ENCODE measurements at regions not wholly inside any gene's neighbourhood (a gene's known extent, or its start where the extent isn't known, plus 50 kb on each side); places are given as distances from the start of the nearest gene placed in this dataset.

DNA sequence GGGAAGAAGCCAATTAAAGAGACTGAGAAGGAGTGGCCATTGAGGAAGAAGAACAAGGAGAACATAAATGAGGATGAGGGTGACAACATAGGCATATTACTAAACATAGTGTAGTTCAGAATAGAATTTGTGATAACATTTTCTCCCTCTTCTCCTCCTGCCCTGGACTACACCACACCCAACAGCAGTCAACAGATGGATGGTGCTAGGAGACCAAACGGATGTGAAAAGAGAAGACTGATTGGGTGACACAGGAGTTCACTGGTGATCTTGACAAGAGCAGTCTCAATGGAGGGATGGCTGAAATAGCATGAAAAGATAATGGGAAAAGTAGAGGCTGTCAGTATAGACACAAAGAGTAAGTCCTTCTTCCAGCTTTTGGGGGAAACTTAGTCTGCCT, 226.5 kb upstream of the FGF13 start:
- Mint-ChIP-seq H3K27ac (no peak overlapping the region), H3K36me3 (ENCODE audit: low read depth) (no peaks in the 10 kb centered on the region), H3K4me1 (no peaks in the 10 kb centered on the region), H3K27me3 (ENCODE audit: low read depth, poor library complexity) (peaks cover 10% of the 10 kb centered on the region), H3K4me3 (no peak overlapping the region), H3K9me3 (peaks cover 21% of the 10 kb centered on the region)
- TF ChIP-seq, protein P1, sequence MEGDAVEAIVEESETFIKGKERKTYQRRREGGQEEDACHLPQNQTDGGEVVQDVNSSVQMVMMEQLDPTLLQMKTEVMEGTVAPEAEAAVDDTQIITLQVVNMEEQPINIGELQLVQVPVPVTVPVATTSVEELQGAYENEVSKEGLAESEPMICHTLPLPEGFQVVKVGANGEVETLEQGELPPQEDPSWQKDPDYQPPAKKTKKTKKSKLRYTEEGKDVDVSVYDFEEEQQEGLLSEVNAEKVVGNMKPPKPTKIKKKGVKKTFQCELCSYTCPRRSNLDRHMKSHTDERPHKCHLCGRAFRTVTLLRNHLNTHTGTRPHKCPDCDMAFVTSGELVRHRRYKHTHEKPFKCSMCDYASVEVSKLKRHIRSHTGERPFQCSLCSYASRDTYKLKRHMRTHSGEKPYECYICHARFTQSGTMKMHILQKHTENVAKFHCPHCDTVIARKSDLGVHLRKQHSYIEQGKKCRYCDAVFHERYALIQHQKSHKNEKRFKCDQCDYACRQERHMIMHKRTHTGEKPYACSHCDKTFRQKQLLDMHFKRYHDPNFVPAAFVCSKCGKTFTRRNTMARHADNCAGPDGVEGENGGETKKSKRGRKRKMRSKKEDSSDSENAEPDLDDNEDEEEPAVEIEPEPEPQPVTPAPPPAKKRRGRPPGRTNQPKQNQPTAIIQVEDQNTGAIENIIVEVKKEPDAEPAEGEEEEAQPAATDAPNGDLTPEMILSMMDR (IDR thresholded peaks at IDR 0.05), result no peak
- DNase-seq, result no peak

DNA sequence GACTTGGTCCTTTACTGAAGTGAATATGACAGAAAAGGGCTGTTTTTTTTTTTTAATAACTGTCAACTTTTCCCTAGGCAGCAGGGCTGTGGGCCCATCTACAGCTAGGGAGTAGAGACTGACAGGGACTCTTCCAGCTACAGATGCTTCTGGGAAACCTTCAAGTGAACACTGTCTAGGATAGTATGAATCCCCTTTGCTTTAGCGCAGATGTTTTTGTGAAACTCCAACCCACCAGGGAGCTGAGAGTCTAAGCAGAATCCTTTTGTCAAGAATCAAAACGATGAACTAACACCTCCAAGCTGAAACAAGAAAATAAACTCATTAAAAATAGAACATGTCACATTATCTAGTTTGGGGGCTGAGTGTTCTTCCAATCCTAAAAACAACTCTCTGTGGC, 219.7 kb upstream of the FGF13 start:
- H3K27ac Mint-ChIP-seq, result no peak overlapping the region
- H3K4me1 Mint-ChIP-seq, result no peaks in the 10 kb centered on the region
- no peaks in the 10 kb centered on the region for H3K27me3 Mint-ChIP-seq (ENCODE audit: low read depth, poor library complexity)

DNA sequence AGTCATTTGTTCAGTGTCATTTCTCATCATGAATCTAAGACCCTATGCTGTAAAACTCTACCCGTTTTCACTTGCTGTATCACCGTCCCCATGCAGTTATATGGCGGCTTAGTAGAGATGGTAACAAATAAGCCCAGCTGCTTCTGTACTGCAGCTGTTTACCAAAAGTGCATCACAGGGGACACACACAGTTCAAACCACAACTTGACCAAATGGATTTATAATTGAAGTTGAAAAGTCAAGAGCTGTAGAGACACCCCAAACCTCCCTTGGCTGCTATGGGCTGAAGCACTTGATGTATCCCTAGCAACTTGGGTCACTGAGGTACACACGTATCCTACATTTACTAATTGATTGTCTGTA, 219.0 kb upstream of the FGF13 start:
- no peak overlapping the region for H3K4me3 Mint-ChIP-seq
- no peak for DNase-seq
- H3K27me3 Mint-ChIP-seq (ENCODE audit: low read depth, poor library complexity), result no peaks in the 10 kb centered on the region
- H3K9me3 Mint-ChIP-seq, result peaks cover 21% of the 10 kb centered on the region
- no peaks in the 10 kb centered on the region for H3K36me3 Mint-ChIP-seq (ENCODE audit: low read depth)
- no peak overlapping the region for H3K27ac Mint-ChIP-seq
- H3K4me1 Mint-ChIP-seq, result no peaks in the 10 kb centered on the region
- TF ChIP-seq, protein P1 (IDR thresholded peaks at IDR 0.05), result no peak

More for the DNA sequence above, 219.7 kb upstream of the FGF13 start:
- Mint-ChIP-seq H3K4me3 (no peak overlapping the region), H3K9me3 (peaks cover 24% of the 10 kb centered on the region), H3K36me3 (ENCODE audit: low read depth) (no peaks in the 10 kb centered on the region)
- no peak for DNase-seq
- TF ChIP-seq, protein P1 (IDR thresholded peaks at IDR 0.05), result no peak

DNA sequence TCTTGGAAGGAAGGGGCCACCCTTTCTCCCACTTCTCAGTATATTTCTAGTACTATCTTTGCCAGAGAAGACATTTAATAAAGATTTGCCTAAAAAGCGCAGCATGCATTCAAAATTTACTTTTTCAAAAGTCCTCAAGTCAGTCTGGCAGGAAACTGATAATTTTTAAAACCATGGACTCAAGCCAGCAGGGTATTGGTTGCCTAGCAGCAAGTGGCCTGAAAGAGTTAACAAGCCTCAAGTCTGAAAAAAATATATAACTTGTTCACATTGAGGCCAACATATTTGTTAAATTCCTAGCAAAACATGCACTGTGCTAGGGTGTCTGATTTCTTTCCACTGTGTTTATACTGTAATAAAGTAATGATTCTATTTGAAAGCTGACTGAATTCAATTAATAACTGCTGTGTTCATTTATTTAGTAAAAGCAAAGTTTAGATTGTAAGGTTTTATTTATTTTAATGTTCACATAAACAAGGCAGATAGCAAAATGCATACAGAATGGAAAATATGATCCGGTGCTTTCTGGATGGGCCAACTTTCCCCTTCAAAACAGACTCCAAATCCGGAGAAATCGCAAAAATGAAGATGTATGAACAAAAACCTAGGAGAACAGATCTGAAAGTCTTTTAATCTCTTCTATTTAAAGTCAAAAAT, 218.5 kb upstream of the FGF13 start:
- Mint-ChIP-seq H3K9me3 (peaks cover 19% of the 10 kb centered on the region), H3K4me3 (no peak overlapping the region), H3K27me3 (ENCODE audit: low read depth, poor library complexity) (no peaks in the 10 kb centered on the region), H3K36me3 (ENCODE audit: low read depth) (no peaks in the 10 kb centered on the region), H3K27ac (no peak overlapping the region), H3K4me1 (no peaks in the 10 kb centered on the region)
- DNase-seq, result no peak
- TF ChIP-seq, protein P1 (IDR thresholded peaks at IDR 0.05), result no peak

DNA sequence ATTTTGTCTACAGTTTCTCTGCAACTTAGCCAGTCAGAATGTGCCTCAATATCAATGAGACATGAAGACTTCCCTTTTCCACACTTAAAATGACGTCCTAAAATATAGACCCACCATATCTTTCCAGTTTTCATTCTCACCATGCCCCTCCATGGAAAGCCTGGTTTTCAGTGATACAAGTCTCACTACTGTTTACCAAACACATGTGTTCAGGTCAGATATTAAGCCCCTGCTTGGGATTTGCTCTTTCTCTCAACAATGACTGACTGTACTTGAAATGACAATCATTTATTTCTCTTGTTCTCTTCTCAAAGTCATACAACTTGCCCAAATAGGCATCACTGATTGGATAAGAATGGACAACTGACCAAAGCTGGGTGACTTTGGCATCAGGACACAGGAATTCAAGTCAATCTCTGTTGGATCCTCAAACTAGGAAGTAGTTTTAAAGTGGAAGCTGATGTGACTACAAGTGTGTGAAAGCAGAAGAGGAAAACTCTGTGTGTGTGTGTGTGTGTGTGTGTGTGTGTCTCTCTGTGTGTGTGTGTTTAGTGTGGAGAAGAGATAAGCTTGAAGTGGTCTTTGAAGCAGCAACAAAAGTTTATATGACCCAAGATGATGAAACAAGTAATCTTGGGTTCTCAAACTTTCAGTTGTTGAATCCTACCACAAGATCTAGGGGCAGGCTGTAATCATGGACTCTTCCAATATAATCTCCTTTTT, 217.4 kb upstream of the FGF13 start:
- Mint-ChIP-seq H3K9me3 (peaks cover 15% of the 10 kb centered on the region), H3K4me1 (no peaks in the 10 kb centered on the region), H3K27me3 (ENCODE audit: low read depth, poor library complexity) (no peaks in the 10 kb centered on the region), H3K36me3 (ENCODE audit: low read depth) (no peaks in the 10 kb centered on the region), H3K4me3 (no peak overlapping the region), H3K27ac (no peak overlapping the region)
- TF ChIP-seq, protein P1 (IDR thresholded peaks at IDR 0.05), result no peak
- no peak for DNase-seq

DNA sequence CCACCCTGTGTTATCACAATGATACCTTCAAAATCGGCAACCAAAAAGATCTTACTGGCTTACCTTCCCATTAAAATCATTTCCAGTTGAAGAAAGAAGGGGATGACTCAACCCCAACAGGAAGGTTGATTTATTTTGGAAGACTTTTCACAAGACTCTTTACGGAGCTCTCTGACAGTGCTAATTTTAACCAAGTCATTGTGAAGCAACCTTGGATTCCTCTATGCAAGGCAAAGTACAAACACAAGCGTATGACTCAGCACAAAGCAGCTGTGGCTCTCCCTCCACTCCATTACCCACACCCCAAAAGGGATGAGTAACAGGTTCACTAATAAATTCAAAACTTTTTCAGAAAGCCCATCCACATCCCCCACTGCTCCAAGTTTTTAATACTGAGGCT, 213.8 kb upstream of the FGF13 start:
- no peaks in the 10 kb centered on the region for H3K27me3 Mint-ChIP-seq (ENCODE audit: low read depth, poor library complexity)
- H3K9me3 Mint-ChIP-seq, result peaks cover 17% of the 10 kb centered on the region
- H3K27ac Mint-ChIP-seq, result no peak overlapping the region
- DNase-seq, result no peak
- no peaks in the 10 kb centered on the region for H3K36me3 Mint-ChIP-seq (ENCODE audit: low read depth)
- TF ChIP-seq, protein P1 (IDR thresholded peaks at IDR 0.05), result no peak
- no peak overlapping the region for H3K4me3 Mint-ChIP-seq
- no peaks in the 10 kb centered on the region for H3K4me1 Mint-ChIP-seq
